Neuronal stem cell (in vitro differentiated cells): ENCODE measurements at regions not wholly inside any gene's neighbourhood (a gene's known extent, or its start where the extent isn't known, plus 50 kb on each side); places are given as distances from the start of the nearest gene placed in this dataset.

Experiments used
- DNase-seq: peaks from one replicate; pipeline ENCODE4 v3.0.0-alpha.2; 2013; ENCODE audit warnings: low spot score
- H2AFZ ChIP-seq: one replicate; pipeline ENCODE4 v1.6.1; 2013; ENCODE audit warnings: mild to moderate bottlenecking, low read length, inconsistent platforms
- H2AK5ac ChIP-seq: 2 replicates; pipeline ENCODE4 v1.6.1; 2013; ENCODE audit warnings: low read depth, mild to moderate bottlenecking, inconsistent platforms, low read length, moderate library complexity, mixed read lengths
- H2BK120ac ChIP-seq: 2 replicates; pipeline ENCODE4 v1.6.1; 2013; ENCODE audit warnings: low read depth, mild to moderate bottlenecking, inconsistent platforms, low read length, moderate library complexity, mixed read lengths
- H2BK12ac ChIP-seq: one replicate; pipeline ENCODE4 v1.6.1; 2013; ENCODE audit warnings: low read length, inconsistent platforms
- H2BK15ac ChIP-seq: 2 replicates; pipeline ENCODE4 v1.6.1; 2013; ENCODE audit warnings: mild to moderate bottlenecking, low read length, inconsistent platforms, mixed read lengths
- H2BK5ac ChIP-seq: one replicate; pipeline ENCODE4 v1.6.1; 2013; ENCODE audit warnings: inconsistent platforms, mild to moderate bottlenecking, low read length, moderate library complexity
- H3K14ac ChIP-seq: one replicate; pipeline ENCODE4 v1.6.1; 2013; ENCODE audit warnings: low read length, inconsistent platforms
- H3K18ac ChIP-seq: 2 replicates; pipeline ENCODE4 v1.6.1; 2013; ENCODE audit warnings: low read length, inconsistent platforms
- H3K23ac ChIP-seq: 2 replicates; pipeline ENCODE4 v1.6.1; 2013; ENCODE audit warnings: low read depth, mild to moderate bottlenecking, mixed read lengths, low read length, inconsistent platforms; ENCODE audit not compliant: poor library complexity
- H3K27ac ChIP-seq: replicated peaks from 3 replicates; pipeline ENCODE4 v1.5.1; 2013; ENCODE audit warnings: low read length, inconsistent platforms
- H3K27me3 ChIP-seq, 3 experiments: 2 replicates each; pipeline ENCODE4 v1.6.1; 2013; ENCODE audit warnings: low read length in 3 of 3, mild to moderate bottlenecking in 2 of 3, inconsistent platforms in 1 of 3, low read depth in 1 of 3, mixed read lengths in 1 of 3, moderate library complexity in 1 of 3; ENCODE audit not compliant: control insufficient read depth in 3 of 3, insufficient read depth in 3 of 3
- H3K36me3 ChIP-seq, 2 donors: replicated peaks in 1 of 2; 2 replicates each; pipeline ENCODE4 v1.6.1; 2013; ENCODE audit warnings: low read length in 2 of 2; ENCODE audit not compliant: control insufficient read depth in 2 of 2, insufficient read depth in 2 of 2
- H3K4ac ChIP-seq: 2 replicates; pipeline ENCODE4 v1.6.1; 2013; ENCODE audit warnings: inconsistent platforms, mild to moderate bottlenecking, low read length, moderate library complexity
- H3K4me1 ChIP-seq, 2 donors: 1 replicate in 1 of 2; 2 replicates in 1 of 2; pipeline ENCODE4 v1.6.1; 2013; ENCODE audit warnings: low read length in 2 of 2, low read depth in 1 of 2; ENCODE audit not compliant: control insufficient read depth in 2 of 2, insufficient read depth in 1 of 2
- H3K4me2 ChIP-seq: one replicate; pipeline ENCODE4 v1.6.1; 2013; ENCODE audit warnings: mild to moderate bottlenecking, low read length, inconsistent platforms; ENCODE audit not compliant: insufficient read depth, poor library complexity, severe bottlenecking
- H3K4me3 ChIP-seq, 2 donors: 2 replicates each; pipeline ENCODE4 v1.5.1; 2013; ENCODE audit warnings: low read length in 2 of 2, mild to moderate bottlenecking in 2 of 2, inconsistent platforms in 1 of 2, moderate library complexity in 1 of 2
- H3K79me1 ChIP-seq: one replicate; pipeline ENCODE4 v1.6.1; 2013; ENCODE audit warnings: low read depth, mild to moderate bottlenecking, inconsistent platforms, low read length, moderate library complexity
- H3K9ac ChIP-seq: one replicate; pipeline ENCODE4 v1.6.1; 2013; ENCODE audit warnings: mild to moderate bottlenecking, low read depth, low read length, inconsistent platforms; ENCODE audit not compliant: poor library complexity
- H3K9me3 ChIP-seq, 2 donors: replicated peaks in 1 of 2; 2 replicates each; pipeline versions ENCODE3 to v1.6.1; 2013; ENCODE audit warnings: low read length in 2 of 2, mild to moderate bottlenecking in 2 of 2, inconsistent platforms in 1 of 2, low read depth in 1 of 2, mixed read lengths in 1 of 2, moderate library complexity in 1 of 2; ENCODE audit not compliant: control insufficient read depth in 2 of 2, insufficient read depth in 1 of 2
- H4K8ac ChIP-seq: one replicate; pipeline ENCODE4 v1.6.1; 2013; ENCODE audit warnings: low read depth, mild to moderate bottlenecking, inconsistent platforms, low read length, moderate library complexity
- H4K91ac ChIP-seq: one replicate; pipeline ENCODE4 v1.6.1; 2013; ENCODE audit warnings: low read length, low read depth, mild to moderate bottlenecking, inconsistent platforms; ENCODE audit not compliant: poor library complexity
- WGBS, 2 donors: extraction: QIAGEN DNeasy Blood & Tissue Kit; methylation state at CpG; one replicate each; pipeline ENCODE4 v1.1.7; 2013; ENCODE audit warnings: missing lambda C conversion rate in 2 of 2, mixed read lengths in 1 of 2; ENCODE audit not compliant: insufficient read length in 2 of 2, insufficient replicate concordance in 1 of 2; ENCODE audit errors: extremely low coverage in 2 of 2; 5-methylcytosine and 5-hydroxymethylcytosine counted together

GRCh38 chr5:25160891-25161290 lies 516.1 kb upstream of the CDH10 start:
- no CpG with 5 or more reads among the region's 1 CpG for WGBS, 2 donors
- no peak overlapping the region for H2AFZ ChIP-seq
- H3K9me3 ChIP-seq: no peaks in the 10 kb centered on the region
- no peak overlapping the region for H3K18ac ChIP-seq
- no peak overlapping the region for H2AK5ac ChIP-seq
- H4K8ac ChIP-seq: no peak overlapping the region
- no peak overlapping the region for H2BK15ac ChIP-seq
- H3K27me3 ChIP-seq: no peaks in the 10 kb centered on the region
- no peak overlapping the region for H2BK120ac ChIP-seq
- H3K4me2 ChIP-seq: no peak overlapping the region
- no peak overlapping the region for H4K91ac ChIP-seq
- H3K36me3 ChIP-seq: no peaks in the 10 kb centered on the region
- no peak for DNase-seq
- H3K4me1 ChIP-seq: no peaks in the 10 kb centered on the region
- no peak overlapping the region for H3K27ac ChIP-seq
- no peak overlapping the region for H3K23ac ChIP-seq
- H2BK5ac ChIP-seq: no peak overlapping the region
- H3K4ac ChIP-seq: no peak overlapping the region
- no peaks in the 10 kb centered on the region for H3K79me1 ChIP-seq
- no peak overlapping the region for H2BK12ac ChIP-seq
- no peak overlapping the region for H3K4me3 ChIP-seq
- H3K9ac ChIP-seq: no peak overlapping the region
- H3K14ac ChIP-seq: no peak overlapping the region

DNA sequence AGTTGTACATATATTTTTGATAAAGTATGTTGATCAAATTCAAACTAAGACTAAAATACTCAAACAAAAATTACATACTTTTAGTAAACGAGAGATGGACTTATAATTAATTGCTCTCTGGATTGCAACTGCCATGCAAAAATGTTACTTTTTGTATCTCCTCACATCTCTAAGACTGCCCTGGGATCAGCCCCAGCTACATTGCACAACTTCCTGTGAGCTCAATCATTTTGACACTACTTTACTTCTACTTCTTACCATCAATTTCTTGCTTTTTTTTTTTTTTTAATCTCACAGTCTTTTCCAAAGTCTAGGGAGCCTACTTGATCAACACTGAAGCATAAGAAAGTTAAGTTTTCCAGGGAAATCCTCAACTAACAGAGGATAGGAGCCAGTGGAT lies 506.0 kb upstream of the CDH10 start:
- Histone ChIP-seq H3K36me3 (no peaks in the 10 kb centered on the region), H2BK5ac (no peak overlapping the region), H3K9me3 (no peaks in the 10 kb centered on the region), H3K4me2 (no peak overlapping the region), H3K14ac (no peak overlapping the region), H2BK12ac (no peak overlapping the region), H3K27me3 (no peaks in the 10 kb centered on the region), H3K4me3 (no peak overlapping the region), H2BK120ac (no peak overlapping the region), H3K9ac (no peak overlapping the region), H4K8ac (no peak overlapping the region), H2AK5ac (no peak overlapping the region), H4K91ac (no peak overlapping the region), H3K79me1 (no peaks in the 10 kb centered on the region), H2BK15ac (no peak overlapping the region), H3K4ac (no peak overlapping the region), H3K4me1 (no peaks in the 10 kb centered on the region), H2AFZ (no peak overlapping the region), H3K18ac (no peak overlapping the region), H3K23ac (no peak overlapping the region), H3K27ac (no peak overlapping the region)
- no peak for DNase-seq
- WGBS, 2 donors: no CpG with 5 or more reads among the region's 1 CpG

GRCh38 chr5:25128606-25129005 lies 483.8 kb upstream of the CDH10 start:
- Histone ChIP-seq H3K27me3 (no peaks in the 10 kb centered on the region), H3K23ac (no peak overlapping the region), H2AK5ac (no peak overlapping the region), H4K91ac (no peak overlapping the region), H3K18ac (no peak overlapping the region), H4K8ac (no peak overlapping the region), H2BK12ac (no peak overlapping the region), H3K9ac (no peak overlapping the region), H3K36me3 (no peaks in the 10 kb centered on the region), H3K4me1 (no peaks in the 10 kb centered on the region), H3K4me2 (no peak overlapping the region), H3K9me3 (no peaks in the 10 kb centered on the region), H3K4ac (no peak overlapping the region), H3K27ac (no peak overlapping the region), H2BK5ac (no peak overlapping the region), H2AFZ (no peak overlapping the region), H3K14ac (no peak overlapping the region), H3K4me3 (no peak overlapping the region), H2BK120ac (no peak overlapping the region), H3K79me1 (no peaks in the 10 kb centered on the region), H2BK15ac (no peak overlapping the region)
- no CpG with 5 or more reads among the region's 4 CpGs for WGBS, 2 donors
- no peak for DNase-seq

- H4K8ac ChIP-seq: no peak overlapping the region
- no peak overlapping the region for H2BK15ac ChIP-seq
- H3K79me1 ChIP-seq: no peaks in the 10 kb centered on the region
- no peak overlapping the region for H2BK12ac ChIP-seq
- no peak overlapping the region for H3K14ac ChIP-seq
- H3K23ac ChIP-seq: no peak overlapping the region
- H2AK5ac ChIP-seq: no peak overlapping the region
- WGBS, 2 donors: no CpG with 5 or more reads among the region's 7 CpGs
- H3K4me3 ChIP-seq: no peak overlapping the region
- no peaks in the 10 kb centered on the region for H3K4me1 ChIP-seq
- H3K36me3 ChIP-seq: no peaks in the 10 kb centered on the region
- no peak for DNase-seq
- H2AFZ ChIP-seq: no peak overlapping the region
- peaks cover 0 to 2% of the 10 kb centered on the region in 2 donors for H3K9me3 ChIP-seq
- H2BK120ac ChIP-seq: no peak overlapping the region
- H3K4me2 ChIP-seq: no peak overlapping the region
- no peak overlapping the region for H3K4ac ChIP-seq
- no peak overlapping the region for H4K91ac ChIP-seq
- no peak overlapping the region for H3K9ac ChIP-seq
- no peaks in the 10 kb centered on the region for H3K27me3 ChIP-seq
- H3K18ac ChIP-seq: no peak overlapping the region
- no peak overlapping the region for H2BK5ac ChIP-seq
- no peak overlapping the region for H3K27ac ChIP-seq
These were observed 474.9 kb upstream of the CDH10 start for GRCh38 chr5:25119650-25120049.
